ENCODE measurements at regions not wholly inside any gene's neighbourhood (a gene's known extent, or its start where the extent isn't known, plus 50 kb on each side); places are given as distances from the start of the nearest gene placed in this dataset.

GRCh38 chr3:190252080-190252479, 70.2 kb downstream of the CLDN1 start:
- ATAC-seq = no peak
- Mint-ChIP-seq H3K9me3 (ENCODE audit: low read depth) (no peaks in the 10 kb centered on the region), H3K27ac (no peak overlapping the region), H3K36me3 (ENCODE audit: low read depth) (no peaks in the 10 kb centered on the region), H3K27me3 (peaks cover 4% of the 10 kb centered on the region), H3K4me3 (no peak overlapping the region), H3K4me1 (no peaks in the 10 kb centered on the region)
- ChIA-PET POLR2A (no interaction called here), CTCF (no interaction called here)
- DNase-seq = no peak
- intact Hi-C loops (cut with DNase I, micrococcal nuclease) = no loop called here

GRCh38 chr3:190249414-190249813, 72.8 kb downstream of the CLDN1 start:
- Mint-ChIP-seq H3K4me1 (no peaks in the 10 kb centered on the region), H3K4me3 (no peak overlapping the region)
- intact Hi-C loops (cut with DNase I, micrococcal nuclease) = no loop called here

DNA sequence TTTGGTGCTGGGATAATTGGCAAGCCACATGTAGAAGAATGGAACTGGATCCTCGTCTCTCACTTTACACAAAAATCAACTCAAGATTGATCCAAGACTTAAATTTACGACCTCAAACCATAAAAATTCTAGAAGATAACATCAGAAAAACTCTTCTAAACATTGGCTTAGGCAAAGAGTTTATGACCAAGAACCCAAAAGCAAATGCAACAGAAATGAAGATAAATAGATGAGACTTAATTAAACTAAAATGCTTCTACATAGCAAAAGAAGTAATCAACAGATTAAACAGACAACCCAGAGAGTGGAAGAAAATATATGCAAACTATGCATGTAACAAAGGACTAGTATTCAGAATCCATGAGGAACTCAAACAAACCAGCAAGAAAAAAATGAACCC, 80.1 kb downstream of the CLDN1 start:
- ATAC-seq = no peak
- Mint-ChIP-seq H3K4me3 (no peak overlapping the region), H3K27ac (no peak overlapping the region), H3K9me3 (ENCODE audit: low read depth) (peaks cover 30% of the 10 kb centered on the region), H3K36me3 (ENCODE audit: low read depth) (peaks cover 1% of the 10 kb centered on the region), H3K27me3 (peaks cover 6% of the 10 kb centered on the region), H3K4me1 (no peaks in the 10 kb centered on the region)
- intact Hi-C loops (cut with DNase I, micrococcal nuclease) = no loop called here
- no peak for DNase-seq
- ChIA-PET POLR2A (no interaction called here), CTCF (no interaction called here)

More at GRCh38 chr3:190249414-190249813, 72.8 kb downstream of the CLDN1 start:
- POLR2A ChIA-PET = no interaction called here
- DNase-seq (no peak), ATAC-seq (no peak)
- Mint-ChIP-seq H3K36me3 (ENCODE audit: low read depth) (no peaks in the 10 kb centered on the region), H3K27me3 (peaks cover 4% of the 10 kb centered on the region), H3K27ac (no peak overlapping the region), H3K9me3 (ENCODE audit: low read depth) (peaks cover 15% of the 10 kb centered on the region)
- CTCF ChIA-PET = interaction anchor here (0.6 kb wide), 1 partner anchor 39 kb away, joined by 3 read pairs; no protein-coding TSS in a partner anchor

DNA sequence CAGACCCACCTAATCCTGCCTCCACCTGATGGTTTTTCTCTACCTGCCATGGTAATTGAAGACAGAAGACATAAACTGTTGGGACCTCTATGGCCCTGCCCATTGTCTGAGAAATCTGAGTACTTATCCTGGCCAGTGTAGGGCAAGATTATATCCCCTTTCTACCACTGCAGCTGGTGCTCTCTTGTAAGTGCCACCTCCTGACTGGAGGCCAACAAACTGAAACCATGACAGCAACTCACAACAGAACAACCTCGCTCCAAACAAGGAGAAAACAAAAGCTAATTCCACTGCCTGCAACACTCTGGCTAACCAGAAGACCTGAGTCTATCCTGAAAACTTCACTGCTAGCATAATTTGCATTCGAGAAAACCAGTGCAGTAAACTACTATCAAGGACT, 82.9 kb downstream of the CLDN1 start:
- H3K9me3 Mint-ChIP-seq (ENCODE audit: low read depth) = peaks cover 15% of the 10 kb centered on the region
- no peaks in the 10 kb centered on the region for H3K4me1 Mint-ChIP-seq
- CTCF ChIA-PET = interaction anchor here (1.2 to 1.3 kb wide), 2 partner anchors 16 to 278 kb away, joined by 4 to 5 read pairs; no protein-coding TSS in a partner anchor
- POLR2A ChIA-PET = no interaction called here
- H3K4me3 Mint-ChIP-seq = no peak overlapping the region
- peaks cover 6% of the 10 kb centered on the region for H3K27me3 Mint-ChIP-seq
- intact Hi-C loops (cut with DNase I, micrococcal nuclease) = loop anchor here in 1 of 2 experiments (10.0 kb wide), 1 partner anchor 65 kb away; no protein-coding TSS in a partner anchor
- ATAC-seq = no peak
- H3K36me3 Mint-ChIP-seq (ENCODE audit: low read depth) = peaks cover 1% of the 10 kb centered on the region
- H3K27ac Mint-ChIP-seq = no peak overlapping the region
- no peak for DNase-seq

DNA sequence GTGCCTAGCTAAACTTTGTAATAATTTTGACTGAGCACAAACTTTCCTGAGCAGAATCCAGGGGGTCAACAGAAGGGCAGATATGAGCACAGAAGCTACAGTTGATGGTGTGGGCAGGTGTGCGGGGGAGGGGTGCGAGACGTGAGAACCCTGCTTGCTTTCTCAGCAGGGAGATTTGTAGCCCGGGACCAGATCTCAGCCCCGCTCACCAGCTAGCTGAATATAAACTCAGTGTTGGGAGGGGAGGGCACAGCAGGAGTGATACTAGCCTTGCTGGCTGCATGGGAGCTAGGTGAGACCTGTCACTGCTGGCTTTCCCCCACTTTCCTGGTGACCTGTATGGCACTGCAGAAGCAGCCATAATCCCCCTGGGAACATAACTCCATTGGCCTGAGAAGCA, 83.4 kb downstream of the CLDN1 start:
- CTCF ChIA-PET = interaction anchor here (1.2 to 1.3 kb wide), 2 partner anchors 15 to 278 kb away, joined by 4 to 5 read pairs; no protein-coding TSS in a partner anchor
- Mint-ChIP-seq H3K4me3 (no peak overlapping the region), H3K36me3 (ENCODE audit: low read depth) (peaks cover 1% of the 10 kb centered on the region), H3K27ac (no peak overlapping the region), H3K4me1 (no peaks in the 10 kb centered on the region), H3K9me3 (ENCODE audit: low read depth) (peaks cover 15% of the 10 kb centered on the region), H3K27me3 (peaks cover 6% of the 10 kb centered on the region)
- no peak for DNase-seq
- POLR2A ChIA-PET = no interaction called here
- no peak for ATAC-seq
- intact Hi-C loops (cut with DNase I, micrococcal nuclease) = loop anchor here in 1 of 2 experiments (10.0 kb wide), 1 partner anchor 66 kb away; no protein-coding TSS in a partner anchor

- Mint-ChIP-seq H3K27ac (no peak overlapping the region), H3K36me3 (ENCODE audit: low read depth) (no peaks in the 10 kb centered on the region), H3K4me3 (no peak overlapping the region), H3K4me1 (peaks cover 3% of the 10 kb centered on the region), H3K27me3 (peaks cover 3% of the 10 kb centered on the region), H3K9me3 (ENCODE audit: low read depth) (peaks cover 4% of the 10 kb centered on the region)
- intact Hi-C loops (cut with DNase I, micrococcal nuclease) = loop anchor here in 1 of 2 experiments (10.0 kb wide), 1 partner anchor 70 kb away; no protein-coding TSS in a partner anchor
- CTCF ChIA-PET = interaction anchor here (1.1 kb wide), 1 partner anchor 10 kb away, joined by 4 read pairs; no protein-coding TSS in a partner anchor
- ATAC-seq (no peak), DNase-seq (no peak)
- POLR2A ChIA-PET = no interaction called here
Observed at GRCh38 chr3:190234621-190235020, 87.6 kb downstream of the CLDN1 start.

DNA sequence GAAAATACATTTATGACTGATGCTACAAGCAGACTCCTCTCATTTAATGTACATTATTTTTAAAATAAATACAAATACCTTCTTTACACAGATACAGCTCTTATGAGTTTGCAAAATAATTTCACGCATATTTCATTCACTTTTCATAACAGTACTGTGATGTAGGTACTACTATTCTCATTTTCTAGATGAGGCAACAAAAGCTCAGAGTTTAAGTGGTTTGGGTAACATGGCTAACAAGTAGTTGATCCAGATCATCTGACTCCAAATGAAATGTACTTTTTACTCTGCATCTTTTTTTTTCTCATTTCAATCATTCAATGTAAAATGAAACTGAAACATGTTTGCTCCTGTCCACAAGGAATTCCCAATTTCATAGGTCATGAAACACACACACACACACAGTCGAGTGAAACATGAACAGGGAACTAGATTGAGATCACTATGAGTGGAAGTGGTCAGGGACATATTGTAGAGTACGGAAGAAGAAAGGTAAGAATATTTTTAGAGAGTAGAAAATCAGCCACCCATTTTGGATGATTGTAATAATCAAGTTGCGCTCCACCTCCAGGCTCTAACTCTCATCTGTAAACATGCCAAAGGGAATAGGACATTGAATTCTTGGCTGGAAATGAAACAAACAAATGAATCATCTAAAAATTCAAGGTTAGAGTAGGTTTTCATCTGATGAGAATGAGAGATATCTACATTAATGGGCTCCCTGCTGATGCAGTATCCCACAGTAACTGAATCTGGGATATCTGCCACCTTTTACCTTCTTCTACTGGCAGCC, 92.4 kb downstream of the CLDN1 start:
- peaks cover 3% of the 10 kb centered on the region for H3K4me1 Mint-ChIP-seq
- CTCF ChIA-PET = no interaction called here
- H3K9me3 Mint-ChIP-seq (ENCODE audit: low read depth) = no peaks in the 10 kb centered on the region
- H3K27ac Mint-ChIP-seq = no peak overlapping the region
- H3K27me3 Mint-ChIP-seq = peaks cover 4% of the 10 kb centered on the region
- ATAC-seq (peak; percentile 30), DNase-seq (no peak)
- intact Hi-C loops (cut with DNase I, micrococcal nuclease) = loop anchor here (10.0 kb wide), 2 partner anchors 75 to 465 kb away; no protein-coding TSS in a partner anchor
- POLR2A ChIA-PET = no interaction called here
- no peak overlapping the region for H3K4me3 Mint-ChIP-seq
- H3K36me3 Mint-ChIP-seq (ENCODE audit: low read depth) = no peaks in the 10 kb centered on the region

- DNase-seq = no peak
- Mint-ChIP-seq H3K9me3 (ENCODE audit: low read depth) (no peaks in the 10 kb centered on the region), H3K27me3 (peaks cover 4% of the 10 kb centered on the region), H3K4me3 (no peak overlapping the region), H3K36me3 (ENCODE audit: low read depth) (no peaks in the 10 kb centered on the region), H3K4me1 (peaks cover 3% of the 10 kb centered on the region), H3K27ac (no peak overlapping the region)
- ATAC-seq = no peak
- POLR2A ChIA-PET = no interaction called here
- CTCF ChIA-PET = no interaction called here
- intact Hi-C loops (cut with DNase I, micrococcal nuclease) = loop anchor here in 1 of 2 experiments (10.0 kb wide), 1 partner anchor 468 kb away; no protein-coding TSS in a partner anchor
Observed at GRCh38 chr3:190227064-190227463, 95.2 kb downstream of the CLDN1 start.

GRCh38 chr3:190224863-190225692, 97.2 kb downstream of the CLDN1 start:
- POLR2A ChIA-PET = no interaction called here
- Mint-ChIP-seq H3K36me3 (ENCODE audit: low read depth) (no peaks in the 10 kb centered on the region), H3K4me1 (peaks cover 3% of the 10 kb centered on the region), H3K9me3 (ENCODE audit: low read depth) (peaks cover 7% of the 10 kb centered on the region), H3K4me3 (no peak overlapping the region), H3K27me3 (peaks cover 4% of the 10 kb centered on the region), H3K27ac (no peak overlapping the region)
- CTCF ChIA-PET = interaction anchor here (0.6 to 1.9 kb wide), 12 partner anchors 9 to 624 kb away, joined by 3 to 16 read pairs (median 4); partner anchors contain the start of gene CLDN1
- DNase-seq (no peak), ATAC-seq (no peak)
- intact Hi-C loops (cut with DNase I, micrococcal nuclease) = loop anchor here (1.0 to 10.0 kb wide), 4 partner anchors 10 to 470 kb away; partner anchors contain the start of gene CLDN1 (in 2 of the 2)

DNA sequence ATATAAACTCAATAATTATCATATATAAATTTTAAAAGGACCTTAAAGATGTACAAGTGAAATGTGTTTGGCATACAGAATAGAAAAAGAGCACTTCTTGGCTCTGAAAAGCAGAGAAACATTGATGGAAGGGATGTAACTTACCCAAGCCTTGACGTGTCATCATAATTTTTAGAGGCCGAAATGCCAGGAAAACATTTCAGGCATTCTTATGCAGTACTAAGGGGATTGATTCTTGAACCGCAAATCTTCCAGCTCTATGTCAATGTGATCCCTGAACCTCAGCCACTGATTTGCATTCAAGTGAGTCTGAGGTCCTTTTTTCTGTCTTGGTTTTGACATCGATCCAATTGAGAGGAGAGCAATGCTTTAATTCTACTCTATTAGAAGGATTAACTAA, 97.8 kb downstream of the CLDN1 start:
- ChIA-PET POLR2A (no interaction called here), CTCF (interaction anchor here (0.6 to 1.9 kb wide), 15 partner anchors 8 to 624 kb away, joined by 3 to 16 read pairs (median 4); partner anchors contain the start of gene CLDN1)
- no peak for ATAC-seq
- Mint-ChIP-seq H3K27me3 (peaks cover 4% of the 10 kb centered on the region), H3K4me1 (no peaks in the 10 kb centered on the region), H3K4me3 (no peak overlapping the region), H3K27ac (no peak overlapping the region), H3K36me3 (ENCODE audit: low read depth) (no peaks in the 10 kb centered on the region), H3K9me3 (ENCODE audit: low read depth) (peaks cover 7% of the 10 kb centered on the region)
- intact Hi-C loops (cut with DNase I, micrococcal nuclease) = loop anchor here in 1 of 2 experiments (1.0 to 10.0 kb wide), 2 partner anchors 9 to 470 kb away; no protein-coding TSS in a partner anchor
- DNase-seq = no peak

- H3K4me1 Mint-ChIP-seq = no peaks in the 10 kb centered on the region
- intact Hi-C loops (cut with DNase I, micrococcal nuclease) = loop anchor here in 1 of 2 experiments (10.0 kb wide), 1 partner anchor 472 kb away; no protein-coding TSS in a partner anchor
- DNase-seq = no peak
- ChIA-PET POLR2A (no interaction called here), CTCF (interaction anchor here (0.6 to 1.8 kb wide), 4 partner anchors 8 to 202 kb away, joined by 3 to 5 read pairs (median 4); partner anchors contain the start of gene CLDN1)
- peaks cover 7% of the 10 kb centered on the region for H3K9me3 Mint-ChIP-seq (ENCODE audit: low read depth)
- no peak for ATAC-seq
- H3K4me3 Mint-ChIP-seq = no peak overlapping the region
- H3K27ac Mint-ChIP-seq = no peak overlapping the region
- H3K36me3 Mint-ChIP-seq (ENCODE audit: low read depth) = no peaks in the 10 kb centered on the region
- peaks cover 1% of the 10 kb centered on the region for H3K27me3 Mint-ChIP-seq
Observed at GRCh38 chr3:190222916-190223315, 99.3 kb downstream of the CLDN1 start.

Measured in activated CD4-positive, alpha-beta T cell treated with anti-CD3 and anti-CD28 coated beads for 36 hours (primary cell).